OCI-LY3 (cell line): ENCODE measurements at regions not wholly inside any gene's neighbourhood (a gene's known extent, or its start where the extent isn't known, plus 50 kb on each side); places are given as distances from the start of the nearest gene placed in this dataset.

Experiments
- CTCF ChIP-seq: fragments of 200-600, 300-600 bp; sonication (generic); IDR thresholded peaks from 2 replicates; pipeline ENCODE4 v1.5.1; 2014; ENCODE audit warnings: antibody characterized with exemption, low read length, low read depth
- EZH2phosphoT487 ChIP-seq: fragments of 200-600 bp; shearing (Covaris generic); IDR thresholded peaks from 2 replicates; pipeline ENCODE4 v1.6.1; 2018; ENCODE audit warnings: antibody characterized with exemption, mixed run types, low read depth

GRCh38 chr1:119226321-119226720, 85.9 kb upstream of the WARS2 start:
- TF ChIP-seq CTCF: no peak
- TF ChIP-seq EZH2phosphoT487: no peak
